ENCODE measurements at regions not wholly inside any gene's neighbourhood (a gene's known extent, or its start where the extent isn't known, plus 50 kb on each side); places are given as distances from the start of the nearest gene placed in this dataset.

DNA sequence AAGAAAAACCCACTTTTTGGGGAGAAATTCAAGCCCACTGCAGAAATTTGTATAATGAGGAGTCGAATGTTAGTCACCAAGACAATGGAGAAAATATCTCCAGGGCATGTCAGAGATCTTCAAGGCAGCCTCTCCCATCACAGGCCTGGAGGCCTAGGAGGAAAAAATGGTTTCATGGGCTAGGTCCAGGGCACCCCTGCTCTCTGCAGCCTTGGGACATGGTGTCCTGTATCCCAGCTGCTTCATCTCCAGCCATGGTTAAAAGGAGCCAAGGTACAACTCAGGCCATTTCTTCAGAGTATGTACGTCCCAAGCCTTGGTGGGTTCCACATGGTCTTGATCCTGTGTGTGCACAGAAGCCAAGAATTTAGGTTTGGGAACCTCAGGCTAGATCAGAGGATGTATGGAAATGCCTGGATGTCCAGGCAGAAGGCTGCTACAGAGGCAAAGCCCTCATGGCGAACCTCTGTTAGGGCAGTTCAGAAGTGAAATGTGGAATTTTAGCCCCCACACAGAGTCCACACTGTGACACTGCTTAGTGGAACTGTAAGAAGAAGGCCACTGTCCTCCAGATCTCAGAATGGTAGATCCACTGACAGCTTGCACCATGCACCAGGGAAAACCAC lies 561.4 kb downstream of the ISL1 start:
- H3K14ac ChIP-seq (ENCODE audit: insufficient read length) = no peak overlapping the region
- no peak overlapping the region for H3K9ac ChIP-seq (replicated peaks in 1 of 4; ENCODE audit: extremely low read depth in 1 of 4, low read depth in 3 of 4, low read length in 3 of 4)
- no peak overlapping the region for H3K4ac ChIP-seq (replicated peaks; ENCODE audit: insufficient read length, low read depth, low read length)
- CTCF ChIA-PET (ENCODE audit: partially characterized antibody) = interaction anchor here (0.7 kb wide), 1 partner anchor 8 kb away, joined by 4 read pairs; no protein-coding TSS in a partner anchor
- TF ChIP-seq RNF2 (IDR thresholded peaks at IDR 0.05; ENCODE audit: borderline replicate concordance, low read depth, low read length, missing control alignments, poor library complexity, severe bottlenecking) (no peak), CHD1 (IDR thresholded peaks at IDR 0.05; ENCODE audit: low read depth, low read length) (no peak), SIX5 (IDR thresholded peaks at IDR 0.05; ENCODE audit: low read depth, low read length) (no peak), EZH2 (IDR thresholded peaks at IDR 0.05; ENCODE audit: low read depth, low read length, severe bottlenecking) (no peak), KDM1A (IDR thresholded peaks at IDR 0.05; ENCODE audit: borderline replicate concordance, low read length) (no peak), TAF7 (optimal IDR thresholded peaks at IDR 0.05; ENCODE audit: borderline replicate concordance, low read depth, low read length) (no peak), HDAC6 (IDR thresholded peaks at IDR 0.05; ENCODE audit: low read depth, low read length) (no peak), TEAD4 (IDR thresholded peaks at IDR 0.05; ENCODE audit: low read depth, low read length) (no peak), CEBPB (IDR thresholded peaks at IDR 0.05; ENCODE audit: low read depth, low read length) (no peak), RAD21 (IDR thresholded peaks at IDR 0.05 in 1 of 2, conservative IDR thresholded peaks at IDR 0.05 in 1 of 2; ENCODE audit: low read depth in 2 of 2, low read length in 2 of 2) (no peak), SP2 (IDR thresholded peaks at IDR 0.05; ENCODE audit: low read length) (no peak)
- TF ChIP-seq, protein P1, sequence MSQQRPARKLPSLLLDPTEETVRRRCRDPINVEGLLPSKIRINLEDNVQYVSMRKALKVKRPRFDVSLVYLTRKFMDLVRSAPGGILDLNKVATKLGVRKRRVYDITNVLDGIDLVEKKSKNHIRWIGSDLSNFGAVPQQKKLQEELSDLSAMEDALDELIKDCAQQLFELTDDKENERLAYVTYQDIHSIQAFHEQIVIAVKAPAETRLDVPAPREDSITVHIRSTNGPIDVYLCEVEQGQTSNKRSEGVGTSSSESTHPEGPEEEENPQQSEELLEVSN (IDR thresholded peaks at IDR 0.05) = no peak
- no peak for DNase-seq (ENCODE audit: low read depth in 1 of 2, low spot score in 2 of 2)
- H3K56ac ChIP-seq (replicated peaks; ENCODE audit: insufficient read length, low read depth, low read length) = no peak overlapping the region
- H2AK5ac ChIP-seq (ENCODE audit: low read depth, low read length) = no peak overlapping the region
- H2BK12ac ChIP-seq (ENCODE audit: low read depth, low read length) = no peak overlapping the region
- H4K8ac ChIP-seq (ENCODE audit: extremely low read depth, insufficient read depth, low read length) = no peak overlapping the region
- H2BK5ac ChIP-seq (ENCODE audit: low read depth, low read length) = no peak overlapping the region
- 93% methylated on average over 3 of the region's 3 CpGs; no CpG with 5 or more reads in 1 of the 2 experiments for WGBS, 2 experiments (ENCODE audit: extremely low coverage in 1 of 2, insufficient coverage in 1 of 2, insufficient read length in 1 of 2, insufficient replicate concordance in 2 of 2, low coverage in 1 of 2, low lambda C conversion rate in 2 of 2, missing lambda C conversion rate in 1 of 2)
- H3K27ac ChIP-seq (ENCODE audit: low read depth, low read length) = no peak overlapping the region
- no peak overlapping the region for H3K4me2 ChIP-seq (ENCODE audit: insufficient read depth in 1 of 2, low read depth in 2 of 2, low read length in 2 of 2)
- peaks cover 23 to 34% of the 10 kb centered on the region in 2 experiments for H3K9me3 ChIP-seq (ENCODE audit: insufficient read depth in 2 of 2, low read depth in 1 of 2, low read length in 1 of 2)
- H4K20me1 ChIP-seq (replicated peaks in 1 of 2; ENCODE audit: control insufficient read depth in 1 of 2, insufficient read depth in 2 of 2, low read length in 2 of 2) = no peaks in the 10 kb centered on the region
- FAIRE-seq = no peak
- no peak overlapping the region for H2BK120ac ChIP-seq (replicated peaks; ENCODE audit: low read depth, low read length)
- no peaks in the 10 kb centered on the region for H3K4me1 ChIP-seq (replicated peaks in 1 of 4; ENCODE audit: control insufficient read depth in 3 of 4, insufficient read depth in 4 of 4, low read length in 3 of 4)
- no peaks in the 10 kb centered on the region for H3K79me1 ChIP-seq (ENCODE audit: low read depth, low read length)
- no peak overlapping the region for H4K91ac ChIP-seq (replicated peaks; ENCODE audit: insufficient read length, low read length)
- H3K36me3 ChIP-seq (ENCODE audit: control insufficient read depth in 2 of 4, insufficient read depth in 4 of 4, low read length in 3 of 4) = peaks cover 0 to 3% (median 0%) of the 10 kb centered on the region in 4 experiments; a peak in 1 of 8 replicates
- H3K18ac ChIP-seq (ENCODE audit: extremely low read depth, low read length) = no peak overlapping the region
- H3K79me2 ChIP-seq (ENCODE audit: control insufficient read depth in 1 of 2, insufficient read depth in 2 of 2, low read length in 2 of 2) = no peaks in the 10 kb centered on the region
- H2BK20ac ChIP-seq (ENCODE audit: low read length) = no peak overlapping the region
- POLR2A ChIA-PET (ENCODE audit: partially characterized antibody) = no interaction called here
- H3K23me2 ChIP-seq (ENCODE audit: low read depth, low read length) = no peaks in the 10 kb centered on the region
- no peak overlapping the region for H3K23ac ChIP-seq (ENCODE audit: insufficient read length)
- H3K4me3 ChIP-seq (ENCODE audit: extremely low read depth in 1 of 4, insufficient read depth in 2 of 4, low read depth in 3 of 4, low read length in 4 of 4) = no peak overlapping the region
- no peak overlapping the region for H4K5ac ChIP-seq (ENCODE audit: insufficient read length, low read depth, low read length)
- H3K27me3 ChIP-seq (replicated peaks in 1 of 4; ENCODE audit: control insufficient read depth in 3 of 4, extremely low read depth in 1 of 4, insufficient read depth in 3 of 4, low read length in 3 of 4) = no peaks in the 10 kb centered on the region
- no peak overlapping the region for H2BK15ac ChIP-seq (ENCODE audit: low read length)
- H2AFZ ChIP-seq (ENCODE audit: low read length) = no peak overlapping the region
